MM.1S (cell line): ENCODE measurements at regions not wholly inside any gene's neighbourhood (a gene's known extent, or its start where the extent isn't known, plus 50 kb on each side); places are given as distances from the start of the nearest gene placed in this dataset.

Source experiments
- DNase-seq: peaks from one replicate; pipeline ENCODE4 v3.0.0-alpha.2; 2015
- H2AFZ ChIP-seq: fragments of 300-600 bp; sonication (generic); 2 replicates; pipeline ENCODE4 v1.6.0; 2016; ENCODE audit warnings: antibody characterized with exemption, low read length
- H3F3A ChIP-seq: fragments of 300-600 bp; sonication (generic); 2 replicates; pipeline ENCODE4 v1.6.1; 2016; ENCODE audit warnings: mild to moderate bottlenecking, antibody characterized with exemption, low read length, moderate library complexity, mixed read lengths; ENCODE audit not compliant: insufficient read depth
- H3K27ac ChIP-seq: fragments of 300-600 bp; sonication (generic); 2 replicates; pipeline ENCODE4 v1.5.1; 2016; ENCODE audit warnings: mild to moderate bottlenecking, low read length
- H3K27me3 ChIP-seq: fragments of 300-600 bp; sonication (generic); replicated peaks from 2 replicates; pipeline ENCODE4 v1.6.0; 2016; ENCODE audit warnings: low read length; ENCODE audit not compliant: insufficient read depth
- H3K36me3 ChIP-seq: fragments of 300-600 bp; sonication (generic); replicated peaks from 2 replicates; pipeline ENCODE4 v1.6.1; 2016; ENCODE audit warnings: mild to moderate bottlenecking, low read length, mixed read lengths; ENCODE audit not compliant: insufficient read depth
- H3K4me1 ChIP-seq: fragments of 300-600 bp; sonication (generic); 2 replicates; pipeline ENCODE4 v1.6.1; 2016; ENCODE audit warnings: low read length, mixed read lengths
- H3K4me2 ChIP-seq: fragments of 300-600 bp; sonication (generic); 2 replicates; pipeline ENCODE4 v1.6.0; 2016; ENCODE audit warnings: low read depth, low read length
- H3K4me3 ChIP-seq: fragments of 300-600 bp; sonication (generic); 2 replicates; pipeline ENCODE4 v1.5.1; 2016; ENCODE audit warnings: low read length, mixed read lengths
- H3K79me2 ChIP-seq: fragments of 300-600 bp; sonication (generic); 2 replicates; pipeline ENCODE4 v1.6.1; 2016; ENCODE audit warnings: mixed run types, low read length, mixed read lengths
- H3K9ac ChIP-seq: fragments of 300-600 bp; sonication (generic); 2 replicates; pipeline ENCODE4 v1.6.1; 2016; ENCODE audit warnings: low read length, mixed read lengths
- H3K9me2 ChIP-seq: fragments of 300-600 bp; sonication (generic); replicated peaks from 2 replicates; pipeline ENCODE4 v1.6.1; 2016; ENCODE audit warnings: mild to moderate bottlenecking, low read length, mixed read lengths; ENCODE audit not compliant: insufficient read depth
- H3K9me3 ChIP-seq: fragments of 300-600 bp; sonication (generic); replicated peaks from 2 replicates; pipeline ENCODE4 v1.6.1; 2016; ENCODE audit warnings: mild to moderate bottlenecking, low read length, mixed read lengths; ENCODE audit not compliant: insufficient read depth
- H4K20me1 ChIP-seq: fragments of 300-600 bp; sonication (generic); 2 replicates; pipeline ENCODE4 v1.6.1; 2016; ENCODE audit warnings: mild to moderate bottlenecking, low read length, moderate library complexity, mixed read lengths; ENCODE audit not compliant: insufficient read depth
- CTCF ChIP-seq: fragments of 300-600 bp; sonication (generic); IDR thresholded peaks from 2 replicates; pipeline ENCODE4 v1.5.1; 2016; ENCODE audit warnings: antibody characterized with exemption, low read length, mixed read lengths
- EZH2 ChIP-seq: fragments of 300-600 bp; sonication (generic); optimal IDR thresholded peaks from 2 replicates; pipeline ENCODE3; 2017; ENCODE audit warnings: low read depth, mild to moderate bottlenecking, antibody characterized with exemption, low read length, mixed read lengths
- EZH2phosphoT487 ChIP-seq: fragments of 300-600 bp; sonication (generic); IDR thresholded peaks from 2 replicates; pipeline ENCODE4 v1.6.1; 2018; ENCODE audit warnings: antibody characterized with exemption, low read length

- Histone ChIP-seq H3K79me2 (no peaks in the 10 kb centered on the region), H3K27me3 (no peaks in the 10 kb centered on the region), H3K36me3 (no peaks in the 10 kb centered on the region), H4K20me1 (no peaks in the 10 kb centered on the region), H3K4me1 (no peaks in the 10 kb centered on the region), H3K4me3 (no peak overlapping the region), H3K9ac (no peak overlapping the region), H3K9me2 (no peaks in the 10 kb centered on the region), H3F3A (no peaks in the 10 kb centered on the region), H2AFZ (no peak overlapping the region), H3K9me3 (no peaks in the 10 kb centered on the region), H3K27ac (no peak overlapping the region), H3K4me2 (no peak overlapping the region)
- no peak for DNase-seq
- TF ChIP-seq CTCF = no peak
- TF ChIP-seq EZH2phosphoT487 = no peak
- no peak for TF ChIP-seq EZH2
Observed at GRCh38 chr10:9900751-9901150, 1116.9 kb upstream of the CELF2 start.

- no peak overlapping the region for H3K4me3 ChIP-seq
- no peaks in the 10 kb centered on the region for H3K27me3 ChIP-seq
- H3K9me3 ChIP-seq = no peaks in the 10 kb centered on the region
- H3K4me1 ChIP-seq = no peaks in the 10 kb centered on the region
- H3K79me2 ChIP-seq = no peaks in the 10 kb centered on the region
- no peak overlapping the region for H3K27ac ChIP-seq
- H2AFZ ChIP-seq = no peak overlapping the region
- no peak for TF ChIP-seq EZH2
- TF ChIP-seq EZH2phosphoT487 = no peak
- TF ChIP-seq CTCF = no peak
- no peaks in the 10 kb centered on the region for H3K9me2 ChIP-seq
- no peaks in the 10 kb centered on the region for H3F3A ChIP-seq
- no peaks in the 10 kb centered on the region for H4K20me1 ChIP-seq
- no peak overlapping the region for H3K4me2 ChIP-seq
- H3K9ac ChIP-seq = no peak overlapping the region
- DNase-seq = no peak
- no peaks in the 10 kb centered on the region for H3K36me3 ChIP-seq
Observed at GRCh38 chr10:9901971-9902370, 1115.7 kb upstream of the CELF2 start.

DNA sequence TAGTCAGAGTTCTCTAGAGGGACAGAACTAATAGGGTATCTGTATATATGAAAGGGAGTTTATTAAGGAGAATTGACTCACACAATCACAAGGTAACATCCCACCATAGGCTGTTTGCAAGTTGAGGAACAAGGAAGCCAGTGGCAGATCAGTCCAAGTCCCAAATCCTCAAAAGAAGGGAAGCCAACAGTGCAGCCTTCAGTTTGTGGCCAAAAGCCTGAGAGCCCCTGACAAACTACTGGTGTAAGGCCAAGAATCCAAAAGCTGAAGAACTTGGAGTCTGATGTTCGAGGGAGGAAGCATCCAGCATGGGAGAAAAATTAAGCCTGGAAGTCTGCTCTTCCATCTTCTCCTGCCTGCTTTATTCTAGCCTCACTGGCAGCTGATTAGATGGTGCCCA lies 1107.2 kb upstream of the CELF2 start:
- no peaks in the 10 kb centered on the region for H3K79me2 ChIP-seq
- H3K4me1 ChIP-seq = no peaks in the 10 kb centered on the region
- H3K9me2 ChIP-seq = no peaks in the 10 kb centered on the region
- no peak overlapping the region for H3K27ac ChIP-seq
- no peak overlapping the region for H3K9ac ChIP-seq
- H4K20me1 ChIP-seq = no peaks in the 10 kb centered on the region
- DNase-seq = no peak
- no peak overlapping the region for H3K4me3 ChIP-seq
- H3K9me3 ChIP-seq = no peaks in the 10 kb centered on the region
- no peaks in the 10 kb centered on the region for H3K27me3 ChIP-seq
- no peak overlapping the region for H2AFZ ChIP-seq
- no peaks in the 10 kb centered on the region for H3K36me3 ChIP-seq
- H3K4me2 ChIP-seq = no peak overlapping the region
- no peaks in the 10 kb centered on the region for H3F3A ChIP-seq
- TF ChIP-seq EZH2phosphoT487 = no peak
- TF ChIP-seq CTCF = no peak
- no peak for TF ChIP-seq EZH2
